Fibroblast of villous mesenchyme (primary cell): ENCODE measurements at regions not wholly inside any gene's neighbourhood (a gene's known extent, or its start where the extent isn't known, plus 50 kb on each side); places are given as distances from the start of the nearest gene placed in this dataset.

Experiments
- DNase-seq: peaks from one replicate; pipeline ENCODE4 v3.0.0-alpha.2; 2010; ENCODE audit warnings: low read depth
- H3K4me3 ChIP-seq: 2 replicates; pipeline ENCODE4 v1.5.1; 2011; ENCODE audit warnings: low read depth, mild to moderate bottlenecking, low read length
- CTCF ChIP-seq: IDR thresholded peaks from 2 replicates; pipeline ENCODE4 v1.5.1; 2012; ENCODE audit warnings: low read depth, mild to moderate bottlenecking, low read length; ENCODE audit not compliant: insufficient read depth

- H3K4me3 ChIP-seq, result no peak overlapping the region
- DNase-seq, result no peak
- TF ChIP-seq CTCF, result no peak
Measured at GRCh38 chr2:155947069-155947468, 385.5 kb downstream of the NR4A2 start.

DNA sequence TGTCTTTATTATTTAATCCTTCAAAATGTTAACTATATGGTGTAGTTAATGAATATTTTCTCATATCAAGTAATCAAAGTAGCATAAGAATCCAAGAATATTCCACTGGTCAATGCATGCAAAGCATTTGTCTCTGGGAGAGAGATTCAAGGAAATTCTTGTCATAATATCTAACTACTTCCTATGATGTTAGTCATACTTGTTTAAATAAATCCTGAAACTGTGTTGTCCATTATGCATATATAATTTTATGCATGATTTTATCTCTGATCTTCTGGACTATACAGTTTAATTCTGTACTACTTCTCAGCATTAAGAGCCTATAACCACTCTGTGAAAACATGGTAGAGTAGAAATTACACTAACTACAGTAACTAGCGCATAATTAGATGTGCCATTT, 388.3 kb downstream of the NR4A2 start:
- no peak for DNase-seq
- H3K4me3 ChIP-seq, result no peak overlapping the region
- no peak for TF ChIP-seq CTCF

DNA sequence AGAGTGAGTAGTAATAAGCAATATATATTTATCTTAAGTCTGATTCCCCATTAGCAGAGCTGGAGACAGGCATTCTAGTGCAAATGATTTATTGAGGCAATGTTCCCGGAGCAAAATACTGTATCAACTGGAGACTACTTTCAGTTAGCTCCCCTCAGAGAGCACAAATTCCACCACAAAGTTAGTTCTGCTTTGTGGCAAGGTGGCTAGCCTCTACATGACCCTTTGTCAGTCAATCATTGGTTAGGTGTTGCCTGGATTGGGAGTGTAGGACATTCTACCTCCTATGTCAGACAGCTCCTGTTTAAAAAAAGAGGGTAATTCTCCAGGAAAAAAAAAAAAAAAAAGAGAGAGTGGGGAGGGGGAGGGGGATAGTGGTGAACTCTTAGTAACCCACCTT, 402.2 kb downstream of the NR4A2 start:
- TF ChIP-seq CTCF, result no peak
- DNase-seq, result no peak
- no peak overlapping the region for H3K4me3 ChIP-seq

- no peak for TF ChIP-seq CTCF
- no peak for DNase-seq
- H3K4me3 ChIP-seq, result no peak overlapping the region
Measured at GRCh38 chr2:155917380-155917779, 415.1 kb downstream of the NR4A2 start.

DNA sequence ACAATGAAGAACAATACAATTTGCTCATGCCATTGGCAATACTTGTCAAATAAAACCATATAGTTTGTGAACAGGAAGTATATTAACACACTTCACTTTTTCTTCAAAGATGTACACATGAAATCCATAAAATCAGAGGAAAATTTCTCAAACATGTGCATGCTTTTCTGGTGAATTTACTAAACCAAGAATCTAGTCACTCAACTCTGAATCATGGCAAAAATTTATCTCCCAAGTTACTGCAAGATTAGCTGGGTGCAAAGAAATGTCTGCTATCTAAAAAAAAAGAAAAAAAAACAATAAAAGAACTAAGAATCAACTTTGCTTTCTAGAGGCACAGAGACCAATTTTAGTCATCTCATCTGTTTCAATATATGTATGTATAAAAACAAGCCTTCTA, 419.2 kb downstream of the NR4A2 start:
- H3K4me3 ChIP-seq, result no peak overlapping the region
- TF ChIP-seq CTCF, result no peak
- DNase-seq, result no peak

DNA sequence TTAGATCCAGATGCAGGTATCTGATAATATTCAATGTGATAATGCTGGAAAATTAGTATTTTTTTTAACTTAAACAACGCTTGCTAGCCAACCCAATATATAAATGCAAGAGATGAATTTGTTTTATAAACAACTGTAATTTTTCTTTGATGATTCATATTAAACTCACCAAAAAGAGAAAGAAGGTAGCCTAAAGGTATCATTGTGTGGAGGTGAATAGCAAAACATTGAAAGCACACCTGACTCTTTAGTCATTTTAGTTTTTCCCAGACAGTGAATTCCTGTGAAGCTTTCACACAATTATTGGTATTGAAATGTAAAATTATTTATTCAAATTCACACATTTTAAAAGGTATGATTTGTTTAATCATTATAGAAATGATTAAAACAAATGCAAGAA, 424.0 kb downstream of the NR4A2 start:
- no peak overlapping the region for H3K4me3 ChIP-seq
- TF ChIP-seq CTCF, result no peak
- no peak for DNase-seq

GRCh38 chr2:155907211-155907610, 425.3 kb downstream of the NR4A2 start:
- H3K4me3 ChIP-seq, result no peak overlapping the region
- no peak for TF ChIP-seq CTCF
- DNase-seq, result no peak
